Ishikawa (cell line): ENCODE measurements at regions not wholly inside any gene's neighbourhood (a gene's known extent, or its start where the extent isn't known, plus 50 kb on each side); places are given as distances from the start of the nearest gene placed in this dataset.

Experiments used
- CEBPB ChIP-seq: IDR thresholded peaks from 2 replicates; pipeline ENCODE4 v1.6.1; 2012
- CREB1 ChIP-seq: IDR thresholded peaks from 2 replicates; pipeline ENCODE4 v1.6.1; 2012; ENCODE audit warnings: low read depth
- EGR1 ChIP-seq: IDR thresholded peaks from 2 replicates; pipeline ENCODE4 v1.6.1; 2012
- EP300 ChIP-seq: IDR thresholded peaks from 2 replicates; pipeline ENCODE4 v1.6.1; 2012; ENCODE audit warnings: borderline replicate concordance
- FOXM1 ChIP-seq: IDR thresholded peaks from 2 replicates; pipeline ENCODE4 v1.6.1; 2012; ENCODE audit warnings: low read depth, borderline replicate concordance
- NFIC ChIP-seq: IDR thresholded peaks from 2 replicates; pipeline ENCODE4 v1.6.1; 2012
- RAD21 ChIP-seq: IDR thresholded peaks from 2 replicates; pipeline ENCODE4 v1.6.1; 2012; ENCODE audit warnings: low read depth
- TAF1 ChIP-seq: IDR thresholded peaks from 2 replicates; pipeline ENCODE4 v1.6.1; 2012; ENCODE audit warnings: low read depth, mild to moderate bottlenecking
- TCF12 ChIP-seq: IDR thresholded peaks from 2 replicates; pipeline ENCODE4 v1.6.1; 2012; ENCODE audit warnings: low read depth
- TEAD4 ChIP-seq: IDR thresholded peaks from 2 replicates; pipeline ENCODE4 v1.6.1; 2012
- YY1 ChIP-seq: IDR thresholded peaks from 2 replicates; pipeline ENCODE4 v1.6.1; 2012; ENCODE audit warnings: low read depth
- ZBTB7A ChIP-seq: IDR thresholded peaks from 2 replicates; pipeline ENCODE4 v1.6.1; 2012; ENCODE audit warnings: low read depth
- TF ChIP-seq, protein P1 (sequence below): IDR thresholded peaks from 2 replicates; pipeline ENCODE4 v1.6.1; 2012
- TF ChIP-seq, protein P2 (sequence below): IDR thresholded peaks from 2 replicates; pipeline ENCODE4 v1.6.1; 2012
- TF ChIP-seq, protein P3 (sequence below): IDR thresholded peaks from 2 replicates; pipeline ENCODE4 v1.6.1; 2012; ENCODE audit warnings: low read depth, mild to moderate bottlenecking

DNA sequence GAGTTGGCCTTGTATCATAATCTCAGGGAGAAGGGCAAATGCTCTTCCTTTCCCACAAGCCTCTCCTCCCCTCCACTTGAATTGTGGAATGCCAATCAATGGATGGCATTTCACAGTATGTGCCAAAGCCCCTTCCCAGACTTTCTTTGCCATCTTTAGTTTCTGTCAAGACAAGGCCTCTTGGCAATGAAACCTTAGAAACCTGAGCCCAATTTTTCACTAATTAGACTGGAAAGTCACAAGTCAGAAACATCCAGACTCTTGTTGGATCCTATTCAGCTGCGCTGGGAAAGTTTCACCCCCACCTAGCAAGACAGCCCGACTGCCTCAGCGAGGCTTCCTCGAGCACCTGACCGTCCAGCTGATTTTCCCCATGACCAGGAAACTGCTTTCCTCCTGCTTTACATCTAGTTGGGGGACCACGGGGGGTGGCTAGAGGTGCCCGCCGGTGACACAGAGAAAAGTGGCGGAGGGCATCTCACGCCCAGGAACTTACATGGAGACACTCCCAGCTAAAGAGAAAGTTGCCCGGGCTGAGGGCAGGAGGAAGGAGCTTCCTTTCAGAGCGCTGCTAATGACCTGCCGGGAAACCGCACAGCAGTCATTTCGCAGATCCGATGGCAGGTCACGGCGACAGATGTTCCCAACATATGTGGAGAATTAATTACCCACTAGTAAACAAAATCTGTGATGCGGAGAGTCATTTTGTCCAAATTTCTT lies 302.6 kb upstream of the RRP15 start:
- TF ChIP-seq CEBPB (no peak), TEAD4 (no peak)
- TF ChIP-seq, protein P1, sequence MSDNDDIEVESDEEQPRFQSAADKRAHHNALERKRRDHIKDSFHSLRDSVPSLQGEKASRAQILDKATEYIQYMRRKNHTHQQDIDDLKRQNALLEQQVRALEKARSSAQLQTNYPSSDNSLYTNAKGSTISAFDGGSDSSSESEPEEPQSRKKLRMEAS, result no peak

DNA sequence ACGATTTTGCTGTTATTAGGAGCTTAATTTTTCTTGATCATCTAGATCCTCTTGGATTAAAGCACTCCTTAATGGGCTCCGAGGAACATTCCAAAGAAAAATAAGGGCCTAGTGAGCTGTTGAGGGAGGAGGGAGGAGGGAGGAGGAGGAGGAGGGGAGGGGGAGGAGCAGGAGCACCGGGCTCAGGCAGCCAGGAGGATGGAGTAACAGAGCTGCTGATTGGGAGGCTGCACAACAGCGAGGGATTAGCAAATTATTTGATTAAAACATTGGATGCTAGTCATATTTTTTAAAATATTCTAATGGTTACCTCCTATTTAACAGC lies 302.1 kb upstream of the RRP15 start:
- TF ChIP-seq EGR1 (no peak), ZBTB7A (no peak), NFIC (no peak), TCF12 (no peak), CREB1 (no peak), EP300 (no peak), CEBPB (no peak), TEAD4 (no peak), FOXM1 (no peak), TAF1 (no peak), RAD21 (no peak), YY1 (no peak)
- TF ChIP-seq, protein P1, result no peak
- TF ChIP-seq, protein P2, sequence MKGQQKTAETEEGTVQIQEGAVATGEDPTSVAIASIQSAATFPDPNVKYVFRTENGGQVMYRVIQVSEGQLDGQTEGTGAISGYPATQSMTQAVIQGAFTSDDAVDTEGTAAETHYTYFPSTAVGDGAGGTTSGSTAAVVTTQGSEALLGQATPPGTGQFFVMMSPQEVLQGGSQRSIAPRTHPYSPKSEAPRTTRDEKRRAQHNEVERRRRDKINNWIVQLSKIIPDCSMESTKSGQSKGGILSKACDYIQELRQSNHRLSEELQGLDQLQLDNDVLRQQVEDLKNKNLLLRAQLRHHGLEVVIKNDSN, result no peak
- TF ChIP-seq, protein P3, sequence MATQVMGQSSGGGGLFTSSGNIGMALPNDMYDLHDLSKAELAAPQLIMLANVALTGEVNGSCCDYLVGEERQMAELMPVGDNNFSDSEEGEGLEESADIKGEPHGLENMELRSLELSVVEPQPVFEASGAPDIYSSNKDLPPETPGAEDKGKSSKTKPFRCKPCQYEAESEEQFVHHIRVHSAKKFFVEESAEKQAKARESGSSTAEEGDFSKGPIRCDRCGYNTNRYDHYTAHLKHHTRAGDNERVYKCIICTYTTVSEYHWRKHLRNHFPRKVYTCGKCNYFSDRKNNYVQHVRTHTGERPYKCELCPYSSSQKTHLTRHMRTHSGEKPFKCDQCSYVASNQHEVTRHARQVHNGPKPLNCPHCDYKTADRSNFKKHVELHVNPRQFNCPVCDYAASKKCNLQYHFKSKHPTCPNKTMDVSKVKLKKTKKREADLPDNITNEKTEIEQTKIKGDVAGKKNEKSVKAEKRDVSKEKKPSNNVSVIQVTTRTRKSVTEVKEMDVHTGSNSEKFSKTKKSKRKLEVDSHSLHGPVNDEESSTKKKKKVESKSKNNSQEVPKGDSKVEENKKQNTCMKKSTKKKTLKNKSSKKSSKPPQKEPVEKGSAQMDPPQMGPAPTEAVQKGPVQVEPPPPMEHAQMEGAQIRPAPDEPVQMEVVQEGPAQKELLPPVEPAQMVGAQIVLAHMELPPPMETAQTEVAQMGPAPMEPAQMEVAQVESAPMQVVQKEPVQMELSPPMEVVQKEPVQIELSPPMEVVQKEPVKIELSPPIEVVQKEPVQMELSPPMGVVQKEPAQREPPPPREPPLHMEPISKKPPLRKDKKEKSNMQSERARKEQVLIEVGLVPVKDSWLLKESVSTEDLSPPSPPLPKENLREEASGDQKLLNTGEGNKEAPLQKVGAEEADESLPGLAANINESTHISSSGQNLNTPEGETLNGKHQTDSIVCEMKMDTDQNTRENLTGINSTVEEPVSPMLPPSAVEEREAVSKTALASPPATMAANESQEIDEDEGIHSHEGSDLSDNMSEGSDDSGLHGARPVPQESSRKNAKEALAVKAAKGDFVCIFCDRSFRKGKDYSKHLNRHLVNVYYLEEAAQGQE, result no peak

DNA sequence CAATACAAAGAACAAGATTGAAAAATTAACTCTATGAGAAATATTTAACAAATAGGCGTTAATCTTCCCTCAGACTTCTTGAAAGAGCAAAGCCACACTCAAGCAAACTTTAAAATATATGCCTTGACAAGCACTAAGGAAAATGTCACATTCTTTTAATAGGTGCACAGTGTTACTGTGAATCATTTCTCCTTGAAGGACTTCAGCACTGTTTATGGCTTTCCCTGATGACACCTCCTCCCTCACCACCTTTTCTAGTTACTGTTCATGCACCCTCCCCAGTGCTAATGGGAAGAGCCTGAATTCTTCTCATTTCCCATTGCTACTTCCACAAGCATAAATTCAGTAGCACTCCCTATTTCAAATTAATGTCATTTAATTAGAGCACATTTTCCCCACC lies 299.5 kb upstream of the RRP15 start:
- no peak for TF ChIP-seq YY1
- no peak for TF ChIP-seq EGR1
- TF ChIP-seq NFIC, result no peak
- TF ChIP-seq, protein P3, result no peak
- TF ChIP-seq CREB1, result no peak
- no peak for TF ChIP-seq RAD21
- TF ChIP-seq TCF12, result no peak
- no peak for TF ChIP-seq ZBTB7A
- TF ChIP-seq, protein P2, result no peak
- TF ChIP-seq CEBPB, result no peak
- TF ChIP-seq EP300, result no peak

DNA sequence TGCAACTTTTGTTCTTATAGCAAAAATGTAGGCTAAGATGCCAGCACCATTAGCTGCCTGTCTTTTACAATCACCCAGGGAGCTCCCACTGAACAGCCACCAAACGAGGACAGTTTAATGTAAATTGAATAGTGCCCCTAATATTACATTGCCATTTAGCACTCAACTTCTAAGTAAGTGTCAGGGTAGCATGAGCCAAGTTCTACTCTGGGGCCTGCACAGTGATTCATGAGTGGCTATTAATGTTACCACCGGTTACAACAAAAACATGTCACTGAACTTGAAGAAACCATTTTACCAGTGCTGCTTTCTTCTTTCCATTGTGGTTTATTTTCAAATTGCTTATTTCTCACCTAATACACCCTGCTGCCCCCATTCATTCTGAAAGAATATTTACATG lies 295.6 kb upstream of the RRP15 start:
- no peak for TF ChIP-seq FOXM1
- TF ChIP-seq NFIC, result no peak
- no peak for TF ChIP-seq EP300
- TF ChIP-seq TEAD4, result no peak
- TF ChIP-seq TCF12, result no peak
- no peak for TF ChIP-seq CEBPB
- TF ChIP-seq CREB1, result no peak
- TF ChIP-seq TAF1, result no peak
- TF ChIP-seq, protein P3, result no peak
- TF ChIP-seq, protein P2, result no peak
- no peak for TF ChIP-seq EGR1
- TF ChIP-seq ZBTB7A, result no peak
- TF ChIP-seq, protein P1, result no peak
- TF ChIP-seq RAD21, result no peak
- TF ChIP-seq YY1, result no peak
